Adrenal gland (tissue), 9 donors: ENCODE measurements at regions not wholly inside any gene's neighbourhood (a gene's known extent, or its start where the extent isn't known, plus 50 kb on each side); places are given as distances from the start of the nearest gene placed in this dataset.

Experiments
- DNase-seq, 7 donors: peaks; one replicate each; pipeline ENCODE4 v3.0.0-alpha.2; 2019 to 2020
- H3K27ac ChIP-seq, 5 donors: fragments of 200-600 bp; sonication (generic) in 4 of 5; 1 replicate in 3 of 5; 2 replicates in 2 of 5; pipeline versions ENCODE4 v1.5.1 to v1.8.0; 2016 to 2020; ENCODE audit warnings: mild to moderate bottlenecking in 1 of 5
- H3K27me3 ChIP-seq: fragments of 200-600 bp; 2 replicates; pipeline ENCODE4 v1.8.0; 2021
- H3K36me3 ChIP-seq, 2 donors: fragments of 200-600 bp; replicated peaks in 1 of 2; 1 replicate in 1 of 2; 2 replicates in 1 of 2; pipeline versions ENCODE4 v1.5.1 to v1.8.0; 2018 to 2022
- H3K4me1 ChIP-seq, 2 donors: fragments of 200-600 bp; replicated peaks in 1 of 2; 1 replicate in 1 of 2; 2 replicates in 1 of 2; pipeline versions ENCODE4 v1.5.1 to v1.8.0; 2018 to 2021
- H3K4me3 ChIP-seq, 4 donors: fragments of 200-600 bp; sonication (generic) in 3 of 4; one replicate each; pipeline ENCODE4 v1.5.1; 2016 to 2018
- H3K9me3 ChIP-seq, 3 donors: fragments of 200-600 bp; sonication (generic) in 1 of 3; replicated peaks in 1 of 3; 1 replicate in 2 of 3; 2 replicates in 1 of 3; pipeline versions ENCODE4 v1.5.1 to v1.8.0; 2016 to 2021
- POLR2A ChIP-seq, 2 donors: fragments of 450-650 bp; IDR thresholded peaks; one replicate each; pipeline ENCODE4 v1.6.1; 2017; ENCODE audit warnings: antibody characterized with exemption in 2 of 2, mild to moderate bottlenecking in 2 of 2, moderate library complexity in 1 of 2
- WGBS, 4 donors: extraction: QIAGEN DNeasy Blood & Tissue Kit in 2 of 4; methylation state at CpG; one replicate each; pipeline versions ENCODE4 v1.1.5 to v1.1.7; 2013 to 2017; 5-methylcytosine and 5-hydroxymethylcytosine counted together
- intact Hi-C, 2 donors: fragments of 100-400 bp; cut with DNase I; formaldehyde crosslinking; loops; one replicate each; pipeline versions ENCODE4 v1.14.1 to v1.15.0; 2022 to 2023
- TF ChIP-seq, protein P1 (sequence below), 6 experiments: fragments of 450-650 bp in 4 of 6; fragments of 200-600 bp in 2 of 6; sonication (generic) in 1 of 6; IDR thresholded peaks; 1 replicate in 5 of 6; 2 replicates in 1 of 6; pipeline versions ENCODE4 v1.5.1 to v1.8.0; 2016 to 2021; ENCODE audit warnings: antibody characterized with exemption in 6 of 6, mild to moderate bottlenecking in 2 of 6, moderate library complexity in 1 of 6
- donor health status: healthy with polysubstance abuse.
- donor health status: Bipolar disorder and iron deficiency.
- donor health status: DM: yes; HTN: yes; CAD: no.
- donor health status: DM: no; HTN: no; CAD: no.
- donor health status: DM: no; HTN: no; CAD: no.

DNA sequence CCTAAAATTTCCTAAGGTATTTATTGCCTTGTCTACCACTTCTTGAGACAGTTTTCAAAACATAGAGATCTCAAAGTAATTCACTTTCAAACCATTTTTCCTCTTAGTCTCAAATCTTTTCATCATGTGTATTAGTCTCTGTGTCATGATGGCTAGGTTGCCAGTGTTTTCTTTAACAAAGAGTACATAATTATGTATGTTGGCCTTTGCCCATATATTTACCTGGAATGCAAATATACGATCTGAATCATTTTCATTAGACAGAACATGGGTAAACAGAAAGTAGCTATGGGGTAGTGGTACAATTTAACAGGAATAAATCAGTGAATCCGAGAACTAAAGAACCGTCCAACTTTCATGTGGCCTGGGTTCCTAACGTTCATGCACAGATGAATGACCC is 852.1 kb upstream of the MBL2 start:
- H3K9me3 ChIP-seq = no peaks in the 10 kb centered on the region
- no peaks in the 10 kb centered on the region for H3K27me3 ChIP-seq
- H3K4me1 ChIP-seq = no peaks in the 10 kb centered on the region
- H3K27ac ChIP-seq = no peak overlapping the region
- intact Hi-C loops = no loop called here
- H3K4me3 ChIP-seq = no peak overlapping the region
- TF ChIP-seq POLR2A (IDR thresholded peaks at IDR 0.05) = no peak
- TF ChIP-seq, protein P1, sequence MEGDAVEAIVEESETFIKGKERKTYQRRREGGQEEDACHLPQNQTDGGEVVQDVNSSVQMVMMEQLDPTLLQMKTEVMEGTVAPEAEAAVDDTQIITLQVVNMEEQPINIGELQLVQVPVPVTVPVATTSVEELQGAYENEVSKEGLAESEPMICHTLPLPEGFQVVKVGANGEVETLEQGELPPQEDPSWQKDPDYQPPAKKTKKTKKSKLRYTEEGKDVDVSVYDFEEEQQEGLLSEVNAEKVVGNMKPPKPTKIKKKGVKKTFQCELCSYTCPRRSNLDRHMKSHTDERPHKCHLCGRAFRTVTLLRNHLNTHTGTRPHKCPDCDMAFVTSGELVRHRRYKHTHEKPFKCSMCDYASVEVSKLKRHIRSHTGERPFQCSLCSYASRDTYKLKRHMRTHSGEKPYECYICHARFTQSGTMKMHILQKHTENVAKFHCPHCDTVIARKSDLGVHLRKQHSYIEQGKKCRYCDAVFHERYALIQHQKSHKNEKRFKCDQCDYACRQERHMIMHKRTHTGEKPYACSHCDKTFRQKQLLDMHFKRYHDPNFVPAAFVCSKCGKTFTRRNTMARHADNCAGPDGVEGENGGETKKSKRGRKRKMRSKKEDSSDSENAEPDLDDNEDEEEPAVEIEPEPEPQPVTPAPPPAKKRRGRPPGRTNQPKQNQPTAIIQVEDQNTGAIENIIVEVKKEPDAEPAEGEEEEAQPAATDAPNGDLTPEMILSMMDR (IDR thresholded peaks at IDR 0.05) = no peak
- H3K36me3 ChIP-seq = no peaks in the 10 kb centered on the region
- WGBS, 4 donors = 66 to 81% (median 69%) methylated on average over 4 of the region's 4 CpGs
- no peak for DNase-seq

DNA sequence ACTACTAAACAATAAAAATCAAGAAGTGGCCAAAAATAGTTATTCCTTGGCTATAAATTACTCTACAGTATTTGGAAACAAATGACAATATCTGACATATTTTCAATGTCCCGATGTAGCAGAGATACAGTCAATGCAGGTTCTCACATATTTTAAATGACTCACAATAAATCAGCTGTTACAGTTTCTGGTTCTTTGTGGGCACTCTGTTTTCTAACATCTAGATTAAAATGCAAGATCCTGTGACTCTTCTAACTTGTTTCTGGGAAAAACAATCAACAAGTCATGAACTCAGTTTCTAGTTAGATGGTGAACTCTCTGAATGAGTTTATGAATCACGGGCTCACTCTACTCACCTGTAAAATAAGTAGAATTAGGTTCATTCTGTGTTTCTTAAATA is 849.6 kb upstream of the MBL2 start:
- WGBS, 4 donors = 54 to 74% (median 62%) methylated on average over 2 of the region's 2 CpGs
- no peaks in the 10 kb centered on the region for H3K4me1 ChIP-seq

DNA sequence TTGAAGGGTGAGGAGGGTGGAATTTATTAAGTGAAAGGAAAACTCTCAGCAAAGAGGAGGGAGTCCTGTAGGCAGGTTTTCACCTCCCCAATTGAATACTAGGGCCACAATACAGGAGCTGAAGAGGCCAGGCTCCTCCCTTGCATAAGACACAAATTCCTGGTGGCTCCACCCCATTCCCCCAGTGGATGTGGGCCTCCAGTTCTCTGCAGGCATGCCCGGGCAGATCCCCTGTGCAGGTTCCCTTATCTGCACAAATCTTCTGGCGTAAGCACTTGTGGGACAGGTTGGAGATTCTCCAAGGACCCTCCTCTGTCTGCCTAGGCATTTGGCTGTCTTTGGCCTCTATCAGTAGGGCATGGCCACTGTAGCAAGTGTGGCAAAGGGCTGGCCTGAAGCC is 847.1 kb upstream of the MBL2 start:
- H3K9me3 ChIP-seq = no peaks in the 10 kb centered on the region
- no peak for DNase-seq
- no peaks in the 10 kb centered on the region for H3K4me1 ChIP-seq
- intact Hi-C loops = no loop called here
- no peaks in the 10 kb centered on the region for H3K36me3 ChIP-seq
- no peaks in the 10 kb centered on the region for H3K27me3 ChIP-seq
- no peak overlapping the region for H3K4me3 ChIP-seq
- TF ChIP-seq POLR2A (IDR thresholded peaks at IDR 0.05) = no peak
- TF ChIP-seq, protein P1 (IDR thresholded peaks at IDR 0.05) = no peak
- no peak overlapping the region for H3K27ac ChIP-seq
- 56 to 77% (median 70%) methylated on average over 2 of the region's 2 CpGs for WGBS, 4 donors

More for the DNA sequence above, 849.6 kb upstream of the MBL2 start:
- Histone ChIP-seq H3K4me3 (no peak overlapping the region), H3K36me3 (no peaks in the 10 kb centered on the region), H3K27ac (no peak overlapping the region), H3K9me3 (no peaks in the 10 kb centered on the region), H3K27me3 (no peaks in the 10 kb centered on the region)
- TF ChIP-seq, protein P1 (IDR thresholded peaks at IDR 0.05) = no peak
- TF ChIP-seq POLR2A (IDR thresholded peaks at IDR 0.05) = no peak
- no peak for DNase-seq
- intact Hi-C loops = no loop called here

DNA sequence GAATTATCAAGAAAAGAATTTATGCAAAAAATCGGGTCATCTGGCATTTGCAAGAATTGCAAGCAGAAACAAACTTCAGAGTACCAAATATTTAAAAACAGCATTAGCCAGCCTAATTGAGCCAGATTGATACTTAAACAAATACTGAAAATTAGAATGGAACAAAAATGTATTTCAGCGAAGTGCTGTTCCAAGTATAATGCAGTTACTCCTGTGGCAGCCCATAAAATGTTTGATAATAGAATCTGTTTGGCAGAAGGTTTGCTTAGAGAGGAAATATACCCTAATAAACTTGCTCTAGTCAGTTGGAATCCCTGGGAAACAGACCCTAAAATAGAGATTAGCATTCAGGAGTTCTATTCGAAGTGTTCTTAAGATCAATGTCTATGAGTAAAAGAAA is 835.1 kb upstream of the MBL2 start:
- H3K4me3 ChIP-seq = no peak overlapping the region
- WGBS, 4 donors = 59 to 69% (median 61%) methylated on average over 3 of the region's 3 CpGs
- intact Hi-C loops = no loop called here
- no peaks in the 10 kb centered on the region for H3K9me3 ChIP-seq
- H3K36me3 ChIP-seq = no peaks in the 10 kb centered on the region
- H3K27me3 ChIP-seq = no peaks in the 10 kb centered on the region
- no peak for TF ChIP-seq POLR2A (IDR thresholded peaks at IDR 0.05)
- TF ChIP-seq, protein P1 (IDR thresholded peaks at IDR 0.05) = no peak
- DNase-seq = no peak
- no peaks in the 10 kb centered on the region for H3K4me1 ChIP-seq
- no peak overlapping the region for H3K27ac ChIP-seq
